GM06990 (cell line): ENCODE measurements at regions not wholly inside any gene's neighbourhood (a gene's known extent, or its start where the extent isn't known, plus 50 kb on each side); places are given as distances from the start of the nearest gene placed in this dataset.

Experiments used
- DNase-seq: peaks from one replicate; pipeline ENCODE4 v3.0.0-alpha.2; 2011; ENCODE audit not compliant: insufficient read length; ENCODE audit errors: extremely low read depth
- H3K27me3 ChIP-seq: replicated peaks from 2 replicates; pipeline ENCODE4 v1.6.0; 2011; ENCODE audit warnings: low read length; ENCODE audit not compliant: control insufficient read depth, insufficient read depth
- H3K36me3 ChIP-seq: 2 replicates; pipeline ENCODE4 v1.5.1; 2011; ENCODE audit warnings: low read length; ENCODE audit not compliant: control insufficient read depth, insufficient read depth
- H3K4me3 ChIP-seq: replicated peaks from 2 replicates; pipeline ENCODE4 v1.5.1; 2011; ENCODE audit warnings: low read depth, mild to moderate bottlenecking, control low read depth, low read length
- CTCF ChIP-seq: IDR thresholded peaks from 2 replicates; pipeline ENCODE4 v1.5.1; 2011; ENCODE audit warnings: low read length, control low read depth, mild to moderate bottlenecking, inconsistent platforms; ENCODE audit not compliant: insufficient read depth, poor library complexity, severe bottlenecking

- no peak for DNase-seq
- no peak for TF ChIP-seq CTCF
These were observed 60.8 kb upstream of the HABP2 start for GRCh38 chr10:113491967-113492565.

GRCh38 chr10:113493195-113493594 lies 59.7 kb upstream of the HABP2 start:
- no peaks in the 10 kb centered on the region for H3K27me3 ChIP-seq
- H3K36me3 ChIP-seq, result no peaks in the 10 kb centered on the region
- no peak for DNase-seq
- no peak for TF ChIP-seq CTCF
- no peak overlapping the region for H3K4me3 ChIP-seq

More at GRCh38 chr10:113491967-113492565, 60.8 kb upstream of the HABP2 start:
- no peak overlapping the region for H3K4me3 ChIP-seq
- no peaks in the 10 kb centered on the region for H3K36me3 ChIP-seq
- no peaks in the 10 kb centered on the region for H3K27me3 ChIP-seq

GRCh38 chr10:113493882-113494301 lies 59.0 kb upstream of the HABP2 start:
- TF ChIP-seq CTCF, result no peak
- no peaks in the 10 kb centered on the region for H3K27me3 ChIP-seq
- no peaks in the 10 kb centered on the region for H3K36me3 ChIP-seq
- no peak overlapping the region for H3K4me3 ChIP-seq
- no peak for DNase-seq

- H3K36me3 ChIP-seq, result no peaks in the 10 kb centered on the region
- no peak overlapping the region for H3K4me3 ChIP-seq
- no peak for DNase-seq
- H3K27me3 ChIP-seq, result no peaks in the 10 kb centered on the region
- TF ChIP-seq CTCF, result no peak
These were observed 58.1 kb upstream of the HABP2 start for GRCh38 chr10:113494761-113495160.

GRCh38 chr10:113495553-113495952 lies 57.3 kb upstream of the HABP2 start:
- Histone ChIP-seq H3K36me3 (no peaks in the 10 kb centered on the region), H3K27me3 (no peaks in the 10 kb centered on the region), H3K4me3 (no peak overlapping the region)
- TF ChIP-seq CTCF, result no peak
- no peak for DNase-seq
